NOMO-1 (cell line): ENCODE measurements at regions not wholly inside any gene's neighbourhood (a gene's known extent, or its start where the extent isn't known, plus 50 kb on each side); places are given as distances from the start of the nearest gene placed in this dataset.
"Not testable (repeated sequence)": the region's sequence is repeated elsewhere in the genome, so short reads cannot be mapped to it uniquely, and the experiment has no call there.

Experiments used
- DNase-seq, 2 experiments: peaks; one replicate each; lab custom pipeline; 2025; ENCODE audit not compliant: unreplicated experiment in 2 of 2; lab: John Stamatoyannopoulos, UW

GRCh38 chr2:6183226-6183625 is 491.0 kb downstream of the SOX11 start:
- DNase-seq = no peak

DNA sequence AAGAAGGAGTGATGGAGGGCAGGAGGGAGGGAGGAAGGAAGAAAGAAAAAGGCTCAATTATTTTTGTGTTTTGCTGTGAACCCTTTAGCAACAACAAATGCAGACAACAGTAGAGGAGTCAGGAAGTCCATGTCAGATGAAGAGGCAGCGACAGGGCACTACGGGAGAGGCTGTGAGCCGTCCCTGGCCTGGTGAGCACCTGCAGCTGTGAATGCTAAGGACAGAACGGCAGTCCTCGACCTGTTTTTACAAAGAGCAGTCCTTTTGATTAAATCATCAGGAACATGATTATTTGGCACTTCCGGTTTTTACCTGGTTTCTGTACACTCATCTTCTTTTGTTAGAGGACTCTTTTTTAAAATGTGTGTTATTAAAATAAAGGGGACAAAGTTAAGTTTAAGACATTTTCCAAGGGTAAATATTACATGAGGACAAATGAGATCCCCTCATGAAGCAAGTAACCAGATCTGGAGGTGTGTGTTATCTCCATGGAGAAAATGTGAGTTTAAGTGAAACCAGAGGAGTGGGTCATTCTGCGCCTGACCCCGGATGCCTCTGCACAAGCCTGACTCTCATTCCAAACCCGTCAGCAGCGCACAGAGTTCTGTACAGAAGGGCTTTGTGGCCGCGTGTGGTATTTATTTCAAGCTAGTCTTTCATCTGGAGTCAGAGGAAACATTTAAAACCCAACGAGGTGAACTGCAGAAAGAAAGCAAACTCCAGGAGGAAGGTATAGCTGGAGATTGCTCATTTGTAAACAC is 492.5 kb downstream of the SOX11 start:
- DNase-seq = no peak

DNA sequence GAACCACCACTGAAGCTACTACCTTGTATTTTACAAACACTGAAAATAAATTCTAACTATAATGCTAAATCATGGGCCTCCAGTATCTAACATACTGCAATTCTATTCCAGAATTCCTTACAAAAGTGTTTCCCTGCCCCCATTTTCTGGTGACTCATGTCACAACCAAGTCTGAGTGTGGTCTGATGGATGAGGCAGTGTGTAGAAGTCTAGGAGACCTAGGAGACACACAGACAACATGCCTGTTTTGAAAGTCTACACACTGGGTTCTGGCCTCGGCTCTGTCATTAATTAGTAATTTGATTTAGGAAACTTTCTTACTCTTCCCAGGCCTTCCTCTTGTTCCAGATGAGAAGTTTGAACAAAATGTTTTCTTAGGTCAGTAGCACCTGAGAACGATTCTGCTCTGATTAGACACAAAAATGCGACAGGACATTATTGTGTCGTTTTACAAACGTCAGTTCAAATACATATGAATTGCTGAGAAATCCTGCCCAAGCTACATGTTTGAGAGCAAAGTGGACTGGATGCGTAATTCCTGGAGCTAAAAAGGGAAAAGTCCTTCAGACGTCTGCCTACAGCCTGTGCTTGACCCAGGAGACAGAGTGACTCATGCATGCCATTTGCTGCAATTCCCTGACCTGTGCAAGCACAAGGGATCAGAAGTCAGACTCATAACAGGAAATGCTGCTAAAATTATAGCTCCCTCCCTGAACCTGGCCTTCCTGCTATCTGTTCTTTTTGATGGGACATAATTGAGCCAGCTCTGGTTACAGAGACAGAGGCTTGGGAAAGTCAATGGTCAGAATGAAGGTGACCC is 494.4 kb downstream of the SOX11 start:
- no peak for DNase-seq

DNA sequence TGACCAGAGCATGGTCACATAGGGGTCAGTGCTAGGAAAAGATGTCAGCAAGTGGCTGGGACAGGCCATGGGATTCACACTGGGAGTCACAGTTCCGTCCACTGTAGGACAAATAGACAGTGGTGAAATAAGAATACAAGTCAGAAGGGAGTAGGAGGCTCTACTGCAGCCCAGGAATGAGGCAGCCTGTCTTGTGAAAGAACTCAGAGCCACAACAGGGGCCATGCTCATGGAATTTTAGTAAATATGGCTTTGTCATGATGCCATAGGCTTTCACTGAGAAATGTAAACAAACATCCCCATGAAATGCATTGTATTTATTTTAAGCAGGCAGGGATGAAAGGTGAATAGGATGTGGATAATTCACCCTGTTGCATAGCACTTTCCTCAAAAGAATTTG is 504.3 kb downstream of the SOX11 start:
- DNase-seq = no peak

- not testable (repeated sequence) for DNase-seq
Observed at GRCh38 chr2:6198370-6198919, 506.3 kb downstream of the SOX11 start.

- DNase-seq = no peak
Observed at GRCh38 chr2:6202756-6203155, 510.6 kb downstream of the SOX11 start.

DNA sequence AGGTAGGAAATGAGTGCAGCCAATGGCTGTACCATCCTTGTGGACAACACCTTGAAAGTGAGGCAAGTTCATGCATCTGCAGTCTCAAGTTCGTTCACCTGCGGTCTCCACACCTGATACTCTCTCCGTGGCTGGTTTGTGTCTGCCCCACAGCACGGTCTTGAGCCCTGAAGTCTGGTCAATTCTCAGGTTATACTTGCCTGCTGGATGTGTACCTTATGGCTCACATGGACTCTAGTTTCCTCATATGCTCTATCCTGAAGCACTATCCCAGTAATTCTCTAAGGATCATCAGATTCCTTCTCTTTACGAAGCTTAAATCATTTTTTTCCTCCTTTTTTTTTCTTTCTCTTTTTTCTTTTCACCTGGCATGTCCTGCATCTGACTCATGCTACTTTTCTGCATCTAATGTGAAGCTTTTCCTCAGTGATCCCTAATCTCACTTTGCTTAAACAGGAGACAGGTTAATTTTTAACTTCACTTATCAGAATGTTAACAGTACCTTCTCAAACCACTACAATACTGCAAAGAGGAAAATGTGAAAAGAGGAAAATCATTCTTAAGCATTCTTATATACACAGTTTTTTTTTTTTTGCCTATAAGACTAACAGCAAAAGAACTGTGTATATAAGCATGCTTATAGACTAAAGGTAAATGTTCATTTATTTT is 511.2 kb downstream of the SOX11 start:
- DNase-seq = no peak

DNA sequence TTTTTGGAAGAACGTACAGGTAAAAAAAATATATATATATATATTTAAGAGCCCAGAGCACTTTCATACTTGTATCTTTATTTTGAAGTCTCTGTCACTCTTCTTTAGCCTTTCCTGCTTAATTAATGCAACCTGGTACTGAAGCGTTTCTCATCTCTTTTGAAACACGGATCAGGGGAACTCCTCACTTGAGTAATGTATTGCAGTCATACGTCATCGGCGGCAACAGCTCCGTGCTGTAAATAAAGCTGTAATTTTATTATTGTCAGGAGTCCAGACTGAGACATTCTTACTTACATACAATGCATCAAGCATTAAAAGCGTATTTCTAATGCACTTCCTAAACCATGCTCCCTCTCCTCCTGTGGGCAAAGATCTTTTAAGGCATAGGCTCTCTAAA is 514.7 kb downstream of the SOX11 start:
- no peak for DNase-seq

GRCh38 chr2:6211236-6211635 is 519.1 kb downstream of the SOX11 start:
- DNase-seq = no peak

DNA sequence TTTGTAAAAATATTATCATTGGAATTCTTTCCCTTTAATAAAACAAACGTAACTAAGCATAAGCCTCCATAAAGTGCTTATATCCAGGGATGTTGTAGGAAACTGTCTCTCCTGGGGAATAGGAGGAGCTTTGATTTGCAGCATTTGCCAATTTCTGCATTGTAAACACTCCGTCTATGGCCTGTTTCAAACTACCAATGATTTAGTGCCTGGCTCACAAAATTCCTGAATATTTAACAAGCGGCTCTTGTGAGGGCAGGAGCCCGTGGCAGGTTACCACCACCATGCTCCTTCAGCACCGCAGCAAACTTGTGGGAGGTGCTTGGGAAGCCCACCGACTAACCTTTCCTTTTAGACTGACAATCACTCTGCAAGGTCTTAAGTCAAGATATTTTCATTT is 520.3 kb downstream of the SOX11 start:
- DNase-seq = no peak

DNA sequence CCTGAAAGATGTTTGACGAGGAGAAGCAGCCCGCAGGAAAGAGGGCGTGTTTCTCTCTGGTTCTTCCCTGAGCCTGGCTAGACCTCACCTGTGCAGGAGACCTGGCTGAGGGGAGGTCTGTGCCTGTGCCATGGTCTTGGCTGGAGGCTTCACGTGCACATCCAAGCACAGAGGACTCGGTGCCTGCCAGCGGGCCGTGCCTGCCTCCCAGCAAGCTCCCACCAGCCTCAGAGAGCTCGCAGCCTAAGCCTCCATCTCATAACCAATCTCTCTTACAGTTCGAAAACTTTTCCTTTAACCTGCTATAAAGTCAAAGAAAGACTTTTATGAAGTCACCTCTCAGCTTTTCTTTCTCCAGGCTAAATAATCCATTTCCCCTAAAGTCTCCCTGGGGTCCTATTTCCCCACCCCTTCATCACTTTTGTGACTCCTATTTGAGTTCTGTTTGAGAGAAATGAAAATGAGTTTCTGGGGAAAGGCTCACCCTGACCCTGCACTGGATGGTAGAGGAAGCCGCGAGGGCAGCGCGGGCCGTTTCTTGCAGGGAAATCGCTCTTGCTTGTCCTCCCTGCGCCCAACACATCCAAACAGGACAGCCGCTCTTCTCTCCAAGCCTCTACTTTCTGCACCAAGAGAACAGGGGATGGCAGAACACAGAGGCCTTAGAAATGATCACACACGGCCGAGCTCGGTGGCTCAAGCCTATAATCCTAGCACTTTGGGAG is 521.0 kb downstream of the SOX11 start:
- no peak for DNase-seq

GRCh38 chr2:6214471-6214870 is 522.3 kb downstream of the SOX11 start:
- DNase-seq = no peak

DNA sequence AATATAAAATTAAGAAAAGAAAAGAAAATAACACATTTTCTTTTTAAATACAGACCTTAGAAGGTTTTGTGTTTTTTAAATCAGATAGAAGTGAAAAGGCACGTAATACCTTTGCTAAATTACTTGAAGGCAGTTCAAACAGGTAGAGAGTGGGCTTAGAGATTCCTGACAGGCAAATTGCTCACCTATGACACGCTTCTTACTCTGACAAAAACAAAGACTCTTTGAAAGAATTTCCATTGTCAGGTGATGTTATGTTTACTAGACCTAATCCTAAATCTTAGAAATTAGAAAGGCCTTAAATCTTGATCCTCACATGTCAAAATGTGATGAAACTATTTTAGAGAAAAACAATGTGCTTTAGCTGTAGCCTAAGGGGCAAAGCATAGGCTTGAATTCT is 522.9 kb downstream of the SOX11 start:
- DNase-seq = no peak

- DNase-seq = no peak
Observed at GRCh38 chr2:6216234-6216633, 524.0 kb downstream of the SOX11 start.

GRCh38 chr2:6218926-6219325 is 526.7 kb downstream of the SOX11 start:
- DNase-seq = no peak

DNA sequence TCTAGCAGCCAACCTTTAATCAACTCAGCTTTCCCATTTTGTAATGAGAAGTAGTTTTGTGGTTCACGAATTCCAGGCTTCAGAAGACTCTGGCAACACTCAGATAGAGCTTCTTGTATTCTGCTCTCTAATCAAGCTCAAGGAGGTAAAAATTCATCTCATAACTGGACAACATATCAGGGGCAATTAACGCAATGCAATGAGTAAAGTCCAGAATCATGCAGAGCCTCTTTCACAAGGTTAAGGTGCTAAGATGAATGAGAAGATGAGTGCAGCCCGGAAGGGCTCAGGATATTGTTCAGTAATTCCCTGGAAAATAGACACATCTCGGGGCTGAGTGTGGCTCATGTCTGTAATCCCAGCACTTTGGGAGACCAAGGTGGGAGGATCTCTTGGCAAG is 527.7 kb downstream of the SOX11 start:
- no peak for DNase-seq

- no peak for DNase-seq
Observed at GRCh38 chr2:6222296-6222695, 530.1 kb downstream of the SOX11 start.

GRCh38 chr2:6224267-6224666 is 532.1 kb downstream of the SOX11 start:
- DNase-seq = no peak

- no peak for DNase-seq
Observed at GRCh38 chr2:6228251-6228650, 536.1 kb downstream of the SOX11 start.

GRCh38 chr2:6231166-6231565 is 539.0 kb downstream of the SOX11 start:
- no peak for DNase-seq

DNA sequence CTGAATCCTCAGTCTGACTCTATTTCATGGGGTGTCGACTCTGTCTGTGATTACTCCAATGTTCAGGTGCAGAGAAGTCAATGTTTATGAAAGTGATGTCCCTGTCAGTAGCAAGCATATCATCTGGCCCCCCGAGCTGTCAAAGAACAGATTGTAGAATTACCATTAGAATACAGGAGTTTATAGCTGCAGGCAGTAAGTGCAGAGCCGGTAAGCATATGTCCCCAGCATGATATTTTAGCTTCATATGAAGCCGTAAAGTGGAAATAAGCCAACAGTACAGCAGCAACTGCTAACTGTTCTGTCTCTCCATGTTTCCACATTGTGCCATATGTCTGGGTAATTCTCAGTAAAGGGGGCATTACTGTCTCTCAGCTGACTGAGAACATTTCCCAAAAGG is 541.8 kb downstream of the SOX11 start:
- DNase-seq = no peak
